IMR-90 (cell line): ENCODE measurements at regions not wholly inside any gene's neighbourhood (a gene's known extent, or its start where the extent isn't known, plus 50 kb on each side); places are given as distances from the start of the nearest gene placed in this dataset.

Experiments used
- ATAC-seq: fragments of 200-7000 bp; cut with Tn5 transposase; 2 replicates; pipeline ENCODE4 v1.9.1; 2020; ENCODE audit warnings: low read depth, mild to moderate bottlenecking, moderate library complexity
- BruUV-seq: library from RNA; stranded (reverse); fragments of 400-500 nt; replicated peaks from 2 replicates; lab custom pipeline; 2021; lab: Mats Ljungman, UMichigan
- CTCF ChIA-PET: fragments of 300-600 bp; formaldehyde crosslinking; extraction: SDS; loops from one replicate; lab custom pipeline; 2021; ENCODE audit warnings: antibody characterized with exemption; lab: Yijun Ruan, JAX
- POLR2A ChIA-PET: fragments of 300-600 bp; sonication (Branson Sonifier 250); formaldehyde crosslinking; loops from one replicate; lab custom pipeline; 2022; ENCODE audit warnings: antibody characterized with exemption; ENCODE audit not compliant: unreplicated experiment; lab: Charles Lee
- DNase-seq: peaks from one replicate; pipeline ENCODE4 v3.0.0; 2013
- H2AFZ ChIP-seq: replicated peaks from 2 replicates; pipeline ENCODE3; 2013; ENCODE audit warnings: low read length, mild to moderate bottlenecking; ENCODE audit not compliant: poor library complexity
- H2AK5ac ChIP-seq: 2 replicates; pipeline ENCODE4 v1.6.1; 2013; ENCODE audit warnings: low read depth, low read length, inconsistent platforms
- H2AK9ac ChIP-seq: replicated peaks from 2 replicates; pipeline ENCODE3; 2013; ENCODE audit warnings: mild to moderate bottlenecking, low read depth, low read length, moderate library complexity; ENCODE audit not compliant: poor library complexity
- H2BK120ac ChIP-seq: 2 replicates; pipeline ENCODE4 v1.6.1; 2013; ENCODE audit warnings: low read depth, low read length, inconsistent platforms
- H2BK15ac ChIP-seq: 3 replicates; pipeline ENCODE4 v1.6.1; 2013; ENCODE audit warnings: low read depth, low read length, inconsistent platforms
- H2BK20ac ChIP-seq: 2 replicates; pipeline ENCODE4 v1.6.1; 2013; ENCODE audit warnings: low read depth, mild to moderate bottlenecking, inconsistent platforms, low read length, moderate library complexity
- H2BK5ac ChIP-seq: 2 replicates; pipeline ENCODE4 v1.6.1; 2013; ENCODE audit warnings: mild to moderate bottlenecking, low read depth, low read length, inconsistent platforms; ENCODE audit not compliant: poor library complexity, severe bottlenecking
- H3K14ac ChIP-seq: replicated peaks from 2 replicates; pipeline ENCODE4 v1.6.1; 2013; ENCODE audit warnings: low read depth, low read length, inconsistent platforms
- H3K18ac ChIP-seq: 2 replicates; pipeline ENCODE4 v1.6.1; 2013; ENCODE audit warnings: low read depth, low read length, control low read depth
- H3K23ac ChIP-seq: 2 replicates; pipeline ENCODE4 v1.6.1; 2013; ENCODE audit warnings: low read depth, low read length, inconsistent platforms
- H3K27ac ChIP-seq: 2 replicates; pipeline ENCODE4 v1.5.1; 2013; ENCODE audit warnings: mild to moderate bottlenecking, control low read depth, low read length; ENCODE audit not compliant: insufficient read depth
- H3K27me3 ChIP-seq: 2 replicates; pipeline ENCODE4 v1.6.1; 2013; ENCODE audit warnings: low read length; ENCODE audit not compliant: control insufficient read depth, insufficient read depth
- H3K36me3 ChIP-seq: 2 replicates; pipeline ENCODE4 v1.6.1; 2013; ENCODE audit warnings: low read length, mixed read lengths; ENCODE audit not compliant: control insufficient read depth, insufficient read depth
- H3K4ac ChIP-seq: 2 replicates; pipeline ENCODE4 v1.6.1; 2013; ENCODE audit warnings: low read depth, low read length, inconsistent platforms
- H3K4me1 ChIP-seq: 2 replicates; pipeline ENCODE4 v1.6.1; 2013; ENCODE audit warnings: low read length, mixed read lengths; ENCODE audit not compliant: control insufficient read depth, insufficient read depth
- H3K4me2 ChIP-seq: 2 replicates; pipeline ENCODE4 v1.6.1; 2013; ENCODE audit warnings: low read depth, mild to moderate bottlenecking, control low read depth, low read length, moderate library complexity
- H3K4me3 ChIP-seq: 2 replicates; pipeline ENCODE4 v1.5.1; 2013; ENCODE audit warnings: low read depth, mild to moderate bottlenecking, control low read depth, low read length, moderate library complexity; ENCODE audit not compliant: insufficient read depth
- H3K56ac ChIP-seq: 2 replicates; pipeline ENCODE4 v1.6.1; 2013; ENCODE audit warnings: low read length, inconsistent platforms; ENCODE audit not compliant: insufficient read depth; ENCODE audit errors: extremely low read depth
- H3K79me1 ChIP-seq, 2 experiments: 2 replicates each; pipeline ENCODE4 v1.6.1; 2013; ENCODE audit warnings: low read length in 2 of 2, inconsistent platforms in 1 of 2, low read depth in 1 of 2
- H3K9ac ChIP-seq: 2 replicates; pipeline ENCODE4 v1.6.1; 2013; ENCODE audit warnings: low read depth, low read length, control low read depth
- H3K9me1 ChIP-seq: 2 replicates; pipeline ENCODE4 v1.6.1; 2013; ENCODE audit warnings: low read length, inconsistent platforms; ENCODE audit not compliant: insufficient read depth
- H3K9me3 ChIP-seq: 2 replicates; pipeline ENCODE4 v1.6.1; 2013; ENCODE audit warnings: low read length; ENCODE audit not compliant: control insufficient read depth, insufficient read depth
- H4K20me1 ChIP-seq: 2 replicates; pipeline ENCODE4 v1.6.1; 2013; ENCODE audit warnings: low read length, inconsistent platforms; ENCODE audit not compliant: insufficient read depth
- H4K5ac ChIP-seq: 2 replicates; pipeline ENCODE4 v1.6.1; 2013; ENCODE audit warnings: mild to moderate bottlenecking, low read depth, low read length, control low read depth
- H4K8ac ChIP-seq, 2 experiments: 2 replicates each; pipeline ENCODE4 v1.6.1; 2013; ENCODE audit warnings: low read depth in 2 of 2, low read length in 2 of 2, control low read depth in 1 of 2, inconsistent platforms in 1 of 2
- H4K91ac ChIP-seq: 2 replicates; pipeline ENCODE4 v1.6.1; 2013; ENCODE audit warnings: low read depth, low read length, inconsistent platforms; ENCODE audit not compliant: insufficient read depth
- BHLHE40 ChIP-seq: fragments of 150-350 bp; IDR thresholded peaks from 2 replicates; pipeline ENCODE4 v1.6.1; 2016; ENCODE audit warnings: mild to moderate bottlenecking, low read depth, low read length
- CEBPB ChIP-seq: IDR thresholded peaks from 2 replicates; pipeline ENCODE4 v1.6.1; 2012; ENCODE audit warnings: low read depth, low read length, improper control_type of control experiment
- CHD1 ChIP-seq: IDR thresholded peaks from 2 replicates; pipeline ENCODE4 v1.6.1; 2012; ENCODE audit warnings: low read depth, low read length, improper control_type of control experiment
- CTCF ChIP-seq: conservative IDR thresholded peaks from 2 replicates; pipeline ENCODE4 v1.5.1; 2012; ENCODE audit warnings: mild to moderate bottlenecking, low read depth, low read length, improper control_type of control experiment
- FOS ChIP-seq: fragments of 150-350 bp; IDR thresholded peaks from 2 replicates; pipeline ENCODE4 v1.6.1; 2016; ENCODE audit warnings: low read depth, low read length
- MAFK ChIP-seq: IDR thresholded peaks from 2 replicates; pipeline ENCODE4 v1.6.1; 2012; ENCODE audit warnings: low read depth, low read length, improper control_type of control experiment
- MAZ ChIP-seq: IDR thresholded peaks from 2 replicates; pipeline ENCODE4 v1.6.1; 2012; ENCODE audit warnings: low read depth, mild to moderate bottlenecking, low read length, improper control_type of control experiment, moderate library complexity, borderline replicate concordance
- MXI1 ChIP-seq: IDR thresholded peaks from 2 replicates; pipeline ENCODE4 v1.6.1; 2012; ENCODE audit warnings: low read depth, mild to moderate bottlenecking, low read length, moderate library complexity, borderline replicate concordance
- NFE2L2 ChIP-seq: fragments of 150-350 bp; IDR thresholded peaks from 2 replicates; pipeline ENCODE4 v1.6.1; 2016; ENCODE audit warnings: low read depth, mild to moderate bottlenecking, low read length
- POLR2A ChIP-seq: IDR thresholded peaks from 2 replicates; pipeline ENCODE4 v1.6.1; 2012; ENCODE audit warnings: mild to moderate bottlenecking, low read depth, low read length
- RAD21 ChIP-seq: IDR thresholded peaks from 2 replicates; pipeline ENCODE4 v1.6.1; 2012; ENCODE audit warnings: low read length, improper control_type of control experiment
- RCOR1 ChIP-seq: IDR thresholded peaks from 2 replicates; pipeline ENCODE4 v1.6.1; 2012; ENCODE audit warnings: mild to moderate bottlenecking, low read length, improper control_type of control experiment; ENCODE audit not compliant: insufficient replicate concordance
- RFX5 ChIP-seq: IDR thresholded peaks from 2 replicates; pipeline ENCODE4 v1.8.0; 2012; ENCODE audit warnings: low read depth, mild to moderate bottlenecking, low read length, moderate library complexity
- SMC3 ChIP-seq: fragments of 150-350 bp; IDR thresholded peaks from 2 replicates; pipeline ENCODE4 v1.6.1; 2016; ENCODE audit warnings: low read depth, mild to moderate bottlenecking, antibody characterized with exemption, low read length, moderate library complexity
- WGBS, 2 experiments: methylation state at CpG; one replicate each; pipeline versions ENCODE4 v1.1.5 to v1.1.7; 2013; ENCODE audit warnings: missing lambda C conversion rate in 2 of 2; ENCODE audit not compliant: insufficient read length in 1 of 2; ENCODE audit errors: extremely low coverage in 2 of 2; 5-methylcytosine and 5-hydroxymethylcytosine counted together
- dilution Hi-C: fragments of 300-500 bp; cut with HindIII; formaldehyde crosslinking; loops from one replicate; pipeline ENCODE4 v1.14.3; 2018; ENCODE audit warnings: low sequenced_read_pairs; ENCODE audit not compliant: unreplicated experiment
- in situ Hi-C: fragments of 300-500 bp; cut with MboI; formaldehyde crosslinking; loops from 3 replicates; pipeline ENCODE4 v1.14.3; 2019; ENCODE audit warnings: low sequenced_read_pairs, inconsistent platforms, mixed read lengths
- intact Hi-C: fragments of 100-400 bp; cut with micrococcal nuclease; formaldehyde crosslinking; loops from 2 replicates; pipeline ENCODE4 v1.10.0; 2022
- TF ChIP-seq, protein P1 (sequence below): fragments of 150-350 bp; IDR thresholded peaks from 2 replicates; pipeline ENCODE4 v1.6.1; 2016; ENCODE audit warnings: low read depth, mild to moderate bottlenecking, low read length, moderate library complexity, borderline replicate concordance
- TF ChIP-seq, protein P2 (sequence below): fragments of 150-350 bp; IDR thresholded peaks from 2 replicates; pipeline ENCODE4 v1.6.1; 2017; ENCODE audit warnings: mild to moderate bottlenecking, antibody characterized with exemption, low read length, low read depth

DNA sequence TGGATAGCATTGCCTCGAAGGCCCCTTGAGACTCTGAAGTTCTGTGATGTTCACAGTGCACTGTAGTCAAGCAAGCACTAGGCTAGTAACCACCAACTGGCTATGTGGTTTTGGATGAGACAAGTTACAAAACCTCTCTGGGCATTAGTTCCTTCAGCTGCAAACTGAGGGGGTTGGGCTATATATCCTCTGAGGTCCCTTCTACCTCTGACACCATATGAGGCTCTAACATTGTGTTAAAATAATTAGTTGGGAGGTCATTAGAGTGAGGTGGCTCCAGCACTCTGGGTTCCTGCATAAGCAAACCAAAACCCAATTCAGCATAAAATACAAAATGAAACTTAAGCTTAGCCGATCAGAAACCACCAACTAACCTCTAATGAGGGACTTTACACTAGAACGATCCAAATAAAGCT lies 209.5 kb upstream of the LRRN1 start:
- POLR2A ChIA-PET, result no interaction called here
- Histone ChIP-seq H2BK20ac (no peak overlapping the region), H3K27me3 (no peaks in the 10 kb centered on the region), H3K4me1 (no peaks in the 10 kb centered on the region), H3K14ac (no peak overlapping the region), H2BK15ac (no peak overlapping the region), H2BK120ac (no peak overlapping the region), H3K79me1 (no peaks in the 10 kb centered on the region), H3K36me3 (no peaks in the 10 kb centered on the region), H2AFZ (no peak overlapping the region), H4K20me1 (no peaks in the 10 kb centered on the region), H3K4ac (no peak overlapping the region), H3K9me3 (peaks cover 2% of the 10 kb centered on the region; the same call in 1 of the 2 replicates), H3K9me1 (no peaks in the 10 kb centered on the region), H2AK5ac (no peak overlapping the region), H3K4me2 (no peak overlapping the region), H2BK5ac (no peak overlapping the region), H3K27ac (no peak overlapping the region), H3K4me3 (no peak overlapping the region), H2AK9ac (no peak overlapping the region), H4K5ac (no peak overlapping the region), H4K91ac (no peak overlapping the region), H3K56ac (no peak overlapping the region), H3K18ac (no peak overlapping the region), H3K9ac (no peak overlapping the region), H3K23ac (no peak overlapping the region), H4K8ac (no peak overlapping the region)
- CTCF ChIA-PET, result no interaction called here
- intact Hi-C loops, result no loop called here
- DNase-seq, result no peak
- dilution Hi-C loops, result no loop called here
- BruUV-seq, result no TSS peak
- in situ Hi-C loops, result no loop called here
- WGBS, 2 experiments, result no CpG with 5 or more reads among the region's 3 CpGs
- no peak for ATAC-seq
- TF ChIP-seq, protein P1, sequence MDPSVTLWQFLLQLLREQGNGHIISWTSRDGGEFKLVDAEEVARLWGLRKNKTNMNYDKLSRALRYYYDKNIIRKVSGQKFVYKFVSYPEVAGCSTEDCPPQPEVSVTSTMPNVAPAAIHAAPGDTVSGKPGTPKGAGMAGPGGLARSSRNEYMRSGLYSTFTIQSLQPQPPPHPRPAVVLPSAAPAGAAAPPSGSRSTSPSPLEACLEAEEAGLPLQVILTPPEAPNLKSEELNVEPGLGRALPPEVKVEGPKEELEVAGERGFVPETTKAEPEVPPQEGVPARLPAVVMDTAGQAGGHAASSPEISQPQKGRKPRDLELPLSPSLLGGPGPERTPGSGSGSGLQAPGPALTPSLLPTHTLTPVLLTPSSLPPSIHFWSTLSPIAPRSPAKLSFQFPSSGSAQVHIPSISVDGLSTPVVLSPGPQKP, result no peak
- TF ChIP-seq SMC3 (no peak), MXI1 (no peak), RAD21 (no peak), CEBPB (no peak), NFE2L2 (no peak), POLR2A (no peak), CHD1 (no peak), FOS (no peak), RCOR1 (no peak), MAZ (no peak), RFX5 (no peak), CTCF (no peak), BHLHE40 (no peak), MAFK (no peak)
- TF ChIP-seq, protein P2, sequence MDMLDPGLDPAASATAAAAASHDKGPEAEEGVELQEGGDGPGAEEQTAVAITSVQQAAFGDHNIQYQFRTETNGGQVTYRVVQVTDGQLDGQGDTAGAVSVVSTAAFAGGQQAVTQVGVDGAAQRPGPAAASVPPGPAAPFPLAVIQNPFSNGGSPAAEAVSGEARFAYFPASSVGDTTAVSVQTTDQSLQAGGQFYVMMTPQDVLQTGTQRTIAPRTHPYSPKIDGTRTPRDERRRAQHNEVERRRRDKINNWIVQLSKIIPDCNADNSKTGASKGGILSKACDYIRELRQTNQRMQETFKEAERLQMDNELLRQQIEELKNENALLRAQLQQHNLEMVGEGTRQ, result no peak
